ENCODE measurements at regions not wholly inside any gene's neighbourhood (a gene's known extent, or its start where the extent isn't known, plus 50 kb on each side); places are given as distances from the start of the nearest gene placed in this dataset.

GRCh38 chr6:97459986-97460385 lies 177.0 kb upstream of the MMS22L start:
- TF ChIP-seq CTCF (IDR thresholded peaks at IDR 0.05; ENCODE audit: insufficient read depth, low read depth, low read length) (no peak), EZH2 (IDR thresholded peaks at IDR 0.05; ENCODE audit: insufficient read depth, low read length) (no peak)
